Neural cell (in vitro differentiated cells): ENCODE measurements at regions not wholly inside any gene's neighbourhood (a gene's known extent, or its start where the extent isn't known, plus 50 kb on each side); places are given as distances from the start of the nearest gene placed in this dataset.

Source experiments
- H2AFZ ChIP-seq: fragments of 200-600, 300-800 bp; sonication (generic), shearing (Covaris generic); 2 replicates; pipeline ENCODE4 v1.6.0; 2014; ENCODE audit warnings: low read depth, mild to moderate bottlenecking, antibody characterized with exemption, low read length, moderate library complexity
- H3F3A ChIP-seq: fragments of 200-600 bp; shearing (Covaris generic); 2 replicates; pipeline ENCODE4 v1.6.1; 2016; ENCODE audit warnings: mild to moderate bottlenecking, moderate library complexity, mixed read lengths, antibody characterized with exemption, low read length; ENCODE audit not compliant: insufficient read depth, poor library complexity, severe bottlenecking
- H3K27ac ChIP-seq: fragments of 200-600, 300-800 bp; sonication (generic), shearing (Covaris generic); 2 replicates; pipeline ENCODE4 v1.5.1; 2014; ENCODE audit warnings: mild to moderate bottlenecking, low read length, moderate library complexity
- H3K27me3 ChIP-seq: fragments of 300-800, 200-600 bp; sonication (generic), shearing (Covaris generic); 2 replicates; pipeline ENCODE4 v1.6.0; 2014; ENCODE audit warnings: mild to moderate bottlenecking, low read depth, low read length, moderate library complexity; ENCODE audit not compliant: insufficient read depth
- H3K36me3 ChIP-seq: fragments of 300-800, 200-600 bp; sonication (generic), shearing (Covaris generic); 2 replicates; pipeline ENCODE4 v1.5.1; 2014; ENCODE audit warnings: mild to moderate bottlenecking, antibody characterized with exemption, low read length, moderate library complexity; ENCODE audit not compliant: insufficient read depth
- H3K4me2 ChIP-seq: fragments of 300-800, 200-600 bp; sonication (generic), shearing (Covaris generic); 2 replicates; pipeline ENCODE4 v1.6.0; 2014; ENCODE audit warnings: mild to moderate bottlenecking, low read length
- H3K4me3 ChIP-seq: fragments of 300-800, 200-600 bp; sonication (generic), shearing (Covaris generic); 2 replicates; pipeline ENCODE4 v1.5.1; 2014; ENCODE audit warnings: mild to moderate bottlenecking, low read length, moderate library complexity
- H3K79me2 ChIP-seq: fragments of 200-600 bp; shearing (Covaris generic); replicated peaks from 2 replicates; pipeline ENCODE4 v1.6.0; 2014; ENCODE audit warnings: mild to moderate bottlenecking, low read length, moderate library complexity; ENCODE audit not compliant: insufficient read depth
- H3K9ac ChIP-seq: fragments of 300-800, 200-600 bp; sonication (generic), shearing (Covaris generic); 2 replicates; pipeline ENCODE4 v1.6.1; 2016; ENCODE audit warnings: mild to moderate bottlenecking, low read length, mixed read lengths
- H3K9me2 ChIP-seq: fragments of 200-600 bp; shearing (Covaris generic); 2 replicates; pipeline ENCODE4 v1.6.1; 2016; ENCODE audit warnings: mild to moderate bottlenecking, low read length, mixed read lengths; ENCODE audit not compliant: insufficient read depth
- H3K9me3 ChIP-seq: fragments of 200-600, 300-800 bp; sonication (generic), shearing (Covaris generic); 2 replicates; pipeline ENCODE4 v1.6.1; 2016; ENCODE audit warnings: mild to moderate bottlenecking, mixed run types, low read length, moderate library complexity, mixed read lengths
- H4K20me1 ChIP-seq: fragments of 200-600 bp; shearing (Covaris generic); 2 replicates; pipeline ENCODE4 v1.6.1; 2016; ENCODE audit warnings: mild to moderate bottlenecking, mixed run types; ENCODE audit not compliant: insufficient read depth
- EP300 ChIP-seq: fragments of 450-650 bp; conservative IDR thresholded peaks from 2 replicates; pipeline ENCODE4 v1.6.1; 2014; ENCODE audit warnings: antibody characterized with exemption, mild to moderate bottlenecking, moderate library complexity; ENCODE audit not compliant: poor library complexity, severe bottlenecking
- EZH2 ChIP-seq: fragments of 200-600, 300-800 bp; shearing (Covaris generic), sonication (generic); IDR thresholded peaks from 2 replicates; pipeline ENCODE4 v1.6.1; 2014; ENCODE audit warnings: antibody characterized with exemption, low read length, borderline replicate concordance, mild to moderate bottlenecking; ENCODE audit not compliant: insufficient read depth, poor library complexity, severe bottlenecking
- MXI1 ChIP-seq: fragments of 450-650 bp; conservative IDR thresholded peaks from 2 replicates; pipeline ENCODE4 v1.6.1; 2014; ENCODE audit warnings: antibody characterized with exemption, mild to moderate bottlenecking; ENCODE audit not compliant: poor library complexity, severe bottlenecking
- POLR2AphosphoS5 ChIP-seq: IDR thresholded peaks from 2 replicates; pipeline ENCODE4 v1.6.1; 2012
- RAD21 ChIP-seq: fragments of 450-650 bp; conservative IDR thresholded peaks from 2 replicates; pipeline ENCODE4 v1.6.1; 2014; ENCODE audit warnings: antibody characterized with exemption, mild to moderate bottlenecking, moderate library complexity
- SMC3 ChIP-seq: fragments of 450-650 bp; conservative IDR thresholded peaks from 2 replicates; pipeline ENCODE4 v1.6.1; 2014; ENCODE audit warnings: antibody characterized with exemption, mild to moderate bottlenecking, moderate library complexity; ENCODE audit not compliant: poor library complexity
- TAF1 ChIP-seq: IDR thresholded peaks from 2 replicates; pipeline ENCODE4 v1.6.1; 2012; ENCODE audit warnings: low read depth
- TF ChIP-seq, protein P1 (sequence below): fragments of 450-650 bp; IDR thresholded peaks from 2 replicates; pipeline ENCODE4 v1.5.1; 2014; ENCODE audit warnings: antibody characterized with exemption, mild to moderate bottlenecking, moderate library complexity; ENCODE audit not compliant: poor library complexity, severe bottlenecking
- TF ChIP-seq, protein P2 (sequence below): IDR thresholded peaks from 2 replicates; pipeline ENCODE4 v1.6.1; 2012; ENCODE audit warnings: borderline replicate concordance

DNA sequence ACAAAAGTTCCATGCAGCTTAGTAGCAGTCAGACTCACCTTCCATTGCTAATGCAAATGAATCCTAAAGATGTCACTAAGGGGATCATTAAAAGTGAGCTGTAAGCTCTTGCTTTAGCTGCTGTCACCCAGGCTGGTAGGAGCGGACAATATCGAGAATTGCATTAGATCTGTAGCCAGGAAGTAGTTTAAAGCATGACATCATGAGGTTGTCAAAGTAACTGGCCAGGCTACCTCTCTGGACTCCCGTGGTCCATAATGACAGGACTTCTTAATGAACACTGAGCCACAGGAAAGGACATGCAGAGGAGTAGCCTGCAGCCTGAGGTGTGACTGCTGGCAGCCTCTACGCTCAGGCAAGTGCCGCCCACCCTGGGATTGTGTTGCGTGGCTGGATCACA is 522.3 kb upstream of the NBEA start:
- Histone ChIP-seq H3K36me3 (no peaks in the 10 kb centered on the region), H3K9ac (no peak overlapping the region), H3K9me2 (no peaks in the 10 kb centered on the region), H3K4me3 (no peak overlapping the region), H3K27ac (peak overlapping the region; percentile 8), H4K20me1 (no peaks in the 10 kb centered on the region), H3K27me3 (no peaks in the 10 kb centered on the region), H3K4me2 (no peak overlapping the region), H3K9me3 (no peaks in the 10 kb centered on the region), H3K79me2 (no peaks in the 10 kb centered on the region), H2AFZ (no peak overlapping the region), H3F3A (no peaks in the 10 kb centered on the region)
- TF ChIP-seq, protein P1, sequence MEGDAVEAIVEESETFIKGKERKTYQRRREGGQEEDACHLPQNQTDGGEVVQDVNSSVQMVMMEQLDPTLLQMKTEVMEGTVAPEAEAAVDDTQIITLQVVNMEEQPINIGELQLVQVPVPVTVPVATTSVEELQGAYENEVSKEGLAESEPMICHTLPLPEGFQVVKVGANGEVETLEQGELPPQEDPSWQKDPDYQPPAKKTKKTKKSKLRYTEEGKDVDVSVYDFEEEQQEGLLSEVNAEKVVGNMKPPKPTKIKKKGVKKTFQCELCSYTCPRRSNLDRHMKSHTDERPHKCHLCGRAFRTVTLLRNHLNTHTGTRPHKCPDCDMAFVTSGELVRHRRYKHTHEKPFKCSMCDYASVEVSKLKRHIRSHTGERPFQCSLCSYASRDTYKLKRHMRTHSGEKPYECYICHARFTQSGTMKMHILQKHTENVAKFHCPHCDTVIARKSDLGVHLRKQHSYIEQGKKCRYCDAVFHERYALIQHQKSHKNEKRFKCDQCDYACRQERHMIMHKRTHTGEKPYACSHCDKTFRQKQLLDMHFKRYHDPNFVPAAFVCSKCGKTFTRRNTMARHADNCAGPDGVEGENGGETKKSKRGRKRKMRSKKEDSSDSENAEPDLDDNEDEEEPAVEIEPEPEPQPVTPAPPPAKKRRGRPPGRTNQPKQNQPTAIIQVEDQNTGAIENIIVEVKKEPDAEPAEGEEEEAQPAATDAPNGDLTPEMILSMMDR, result no peak
- TF ChIP-seq EZH2, result no peak
- no peak for TF ChIP-seq RAD21
- TF ChIP-seq, protein P2, sequence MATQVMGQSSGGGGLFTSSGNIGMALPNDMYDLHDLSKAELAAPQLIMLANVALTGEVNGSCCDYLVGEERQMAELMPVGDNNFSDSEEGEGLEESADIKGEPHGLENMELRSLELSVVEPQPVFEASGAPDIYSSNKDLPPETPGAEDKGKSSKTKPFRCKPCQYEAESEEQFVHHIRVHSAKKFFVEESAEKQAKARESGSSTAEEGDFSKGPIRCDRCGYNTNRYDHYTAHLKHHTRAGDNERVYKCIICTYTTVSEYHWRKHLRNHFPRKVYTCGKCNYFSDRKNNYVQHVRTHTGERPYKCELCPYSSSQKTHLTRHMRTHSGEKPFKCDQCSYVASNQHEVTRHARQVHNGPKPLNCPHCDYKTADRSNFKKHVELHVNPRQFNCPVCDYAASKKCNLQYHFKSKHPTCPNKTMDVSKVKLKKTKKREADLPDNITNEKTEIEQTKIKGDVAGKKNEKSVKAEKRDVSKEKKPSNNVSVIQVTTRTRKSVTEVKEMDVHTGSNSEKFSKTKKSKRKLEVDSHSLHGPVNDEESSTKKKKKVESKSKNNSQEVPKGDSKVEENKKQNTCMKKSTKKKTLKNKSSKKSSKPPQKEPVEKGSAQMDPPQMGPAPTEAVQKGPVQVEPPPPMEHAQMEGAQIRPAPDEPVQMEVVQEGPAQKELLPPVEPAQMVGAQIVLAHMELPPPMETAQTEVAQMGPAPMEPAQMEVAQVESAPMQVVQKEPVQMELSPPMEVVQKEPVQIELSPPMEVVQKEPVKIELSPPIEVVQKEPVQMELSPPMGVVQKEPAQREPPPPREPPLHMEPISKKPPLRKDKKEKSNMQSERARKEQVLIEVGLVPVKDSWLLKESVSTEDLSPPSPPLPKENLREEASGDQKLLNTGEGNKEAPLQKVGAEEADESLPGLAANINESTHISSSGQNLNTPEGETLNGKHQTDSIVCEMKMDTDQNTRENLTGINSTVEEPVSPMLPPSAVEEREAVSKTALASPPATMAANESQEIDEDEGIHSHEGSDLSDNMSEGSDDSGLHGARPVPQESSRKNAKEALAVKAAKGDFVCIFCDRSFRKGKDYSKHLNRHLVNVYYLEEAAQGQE, result no peak
- no peak for TF ChIP-seq TAF1
- no peak for TF ChIP-seq MXI1
- TF ChIP-seq POLR2AphosphoS5, result no peak
- TF ChIP-seq EP300, result no peak
- TF ChIP-seq SMC3, result no peak

DNA sequence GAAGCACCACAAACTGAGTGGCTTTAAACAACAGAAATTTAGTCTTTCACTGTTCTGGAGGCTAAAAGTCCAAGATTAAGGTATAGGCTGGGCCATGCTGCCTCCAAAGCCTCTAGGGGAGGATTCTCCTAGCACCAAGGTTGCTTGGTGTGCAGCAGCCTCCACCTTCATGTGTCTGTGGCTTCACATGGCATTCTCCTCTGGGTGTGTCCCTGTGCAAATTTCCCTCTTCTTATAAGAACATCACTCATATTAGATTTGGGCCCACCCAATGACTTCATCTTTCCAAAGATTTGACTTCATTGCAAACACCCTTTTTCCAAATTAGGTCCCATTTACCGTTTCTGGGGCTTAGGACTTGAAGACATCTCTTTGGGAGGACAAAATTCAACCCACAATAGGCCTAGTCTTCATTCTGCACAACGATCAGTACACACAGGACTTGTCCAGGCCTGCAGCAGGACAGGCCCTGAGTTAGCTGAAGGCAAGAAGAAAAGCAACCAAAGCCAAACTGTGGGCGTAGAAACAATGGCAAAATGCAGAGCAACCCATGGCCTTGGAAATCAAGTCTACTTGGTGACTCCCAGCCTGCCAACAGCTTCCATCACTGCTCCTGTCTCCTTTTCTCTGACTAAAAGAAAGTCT is 521.2 kb upstream of the NBEA start:
- no peaks in the 10 kb centered on the region for H3K27me3 ChIP-seq
- no peaks in the 10 kb centered on the region for H3K79me2 ChIP-seq
- no peak overlapping the region for H2AFZ ChIP-seq
- no peaks in the 10 kb centered on the region for H4K20me1 ChIP-seq
- H3K27ac ChIP-seq, result no peak overlapping the region
- no peaks in the 10 kb centered on the region for H3K9me3 ChIP-seq
- H3K4me2 ChIP-seq, result no peak overlapping the region
- no peaks in the 10 kb centered on the region for H3K36me3 ChIP-seq
- no peak overlapping the region for H3K4me3 ChIP-seq
- no peaks in the 10 kb centered on the region for H3K9me2 ChIP-seq
- no peak overlapping the region for H3K9ac ChIP-seq
- no peaks in the 10 kb centered on the region for H3F3A ChIP-seq
- TF ChIP-seq SMC3 (no peak), RAD21 (no peak), EZH2 (no peak), POLR2AphosphoS5 (no peak), TAF1 (no peak), MXI1 (no peak), EP300 (no peak)
- TF ChIP-seq, protein P2, result no peak
- TF ChIP-seq, protein P1, result no peak
